GM19193 (cell line): ENCODE measurements at regions not wholly inside any gene's neighbourhood (a gene's known extent, or its start where the extent isn't known, plus 50 kb on each side); places are given as distances from the start of the nearest gene placed in this dataset.

Experiments
- POLR2A ChIP-seq: IDR thresholded peaks from 4 replicates; pipeline ENCODE4 v1.6.1; 2011; ENCODE audit not compliant: insufficient read depth, insufficient read length; ENCODE audit errors: extremely low read depth

GRCh38 chr20:53693262-53693871 lies 99.7 kb upstream of the ZNF217 start:
- TF ChIP-seq POLR2A = no peak

- no peak for TF ChIP-seq POLR2A
These were observed 98.9 kb upstream of the ZNF217 start for GRCh38 chr20:53692465-53693067.

- TF ChIP-seq POLR2A = no peak
These were observed 98.2 kb upstream of the ZNF217 start for GRCh38 chr20:53691811-53692192.

GRCh38 chr20:53691060-53691810 lies 97.6 kb upstream of the ZNF217 start:
- no peak for TF ChIP-seq POLR2A

GRCh38 chr20:53688085-53688484 lies 94.4 kb upstream of the ZNF217 start:
- TF ChIP-seq POLR2A = no peak

- TF ChIP-seq POLR2A = no peak
These were observed 91.5 kb upstream of the ZNF217 start for GRCh38 chr20:53685070-53685595.

GRCh38 chr20:53683506-53683905 lies 89.9 kb upstream of the ZNF217 start:
- no peak for TF ChIP-seq POLR2A

GRCh38 chr20:53681352-53682212 lies 87.9 kb upstream of the ZNF217 start:
- no peak for TF ChIP-seq POLR2A

GRCh38 chr20:53679597-53680309 lies 86.1 kb upstream of the ZNF217 start:
- no peak for TF ChIP-seq POLR2A

GRCh38 chr20:53678990-53679596 lies 85.5 kb upstream of the ZNF217 start:
- TF ChIP-seq POLR2A = no peak

- no peak for TF ChIP-seq POLR2A
These were observed 84.8 kb upstream of the ZNF217 start for GRCh38 chr20:53678315-53678989.

GRCh38 chr20:53677447-53678314 lies 84.0 kb upstream of the ZNF217 start:
- TF ChIP-seq POLR2A = no peak
